Brain microvascular endothelial cell (primary cell): ENCODE measurements at regions not wholly inside any gene's neighbourhood (a gene's known extent, or its start where the extent isn't known, plus 50 kb on each side); places are given as distances from the start of the nearest gene placed in this dataset.
"Not testable (repeated sequence)": the region's sequence is repeated elsewhere in the genome, so short reads cannot be mapped to it uniquely, and the experiment has no call there.

Experiments
- DNase-seq: peaks from one replicate; pipeline ENCODE4 v3.0.0-alpha.2; 2020
- H3K27ac ChIP-seq: fragments of 250-450 bp; sonication (Bioruptor Pico); 2 replicates; pipeline ENCODE4 v1.5.1; 2020; ENCODE audit warnings: mild to moderate bottlenecking, moderate library complexity
- H3K27me3 ChIP-seq: fragments of 250-450 bp; sonication (Bioruptor Pico); replicated peaks from 2 replicates; pipeline ENCODE4 v1.5.1; 2020; ENCODE audit warnings: mild to moderate bottlenecking
- H3K36me3 ChIP-seq: fragments of 250-450 bp; sonication (Bioruptor Pico); replicated peaks from 2 replicates; pipeline ENCODE4 v1.5.1; 2020; ENCODE audit warnings: mild to moderate bottlenecking
- H3K4me3 ChIP-seq: 2 replicates; pipeline ENCODE4 v1.5.1; 2011; ENCODE audit warnings: low read depth, mild to moderate bottlenecking, control low read depth, low read length, moderate library complexity
- in situ Hi-C: cut with HindIII; loops from 2 replicates; pipeline ENCODE4 v1.10.0; 2017; ENCODE audit warnings: low sequenced_read_pairs, low pct_ligation_motif_present
- TF ChIP-seq, protein P1 (sequence below): IDR thresholded peaks from 2 replicates; pipeline ENCODE4 v1.5.1; 2011; ENCODE audit warnings: low read depth, mild to moderate bottlenecking, moderate library complexity, low read length, control low read depth, inconsistent platforms; ENCODE audit errors: missing control alignments

DNA sequence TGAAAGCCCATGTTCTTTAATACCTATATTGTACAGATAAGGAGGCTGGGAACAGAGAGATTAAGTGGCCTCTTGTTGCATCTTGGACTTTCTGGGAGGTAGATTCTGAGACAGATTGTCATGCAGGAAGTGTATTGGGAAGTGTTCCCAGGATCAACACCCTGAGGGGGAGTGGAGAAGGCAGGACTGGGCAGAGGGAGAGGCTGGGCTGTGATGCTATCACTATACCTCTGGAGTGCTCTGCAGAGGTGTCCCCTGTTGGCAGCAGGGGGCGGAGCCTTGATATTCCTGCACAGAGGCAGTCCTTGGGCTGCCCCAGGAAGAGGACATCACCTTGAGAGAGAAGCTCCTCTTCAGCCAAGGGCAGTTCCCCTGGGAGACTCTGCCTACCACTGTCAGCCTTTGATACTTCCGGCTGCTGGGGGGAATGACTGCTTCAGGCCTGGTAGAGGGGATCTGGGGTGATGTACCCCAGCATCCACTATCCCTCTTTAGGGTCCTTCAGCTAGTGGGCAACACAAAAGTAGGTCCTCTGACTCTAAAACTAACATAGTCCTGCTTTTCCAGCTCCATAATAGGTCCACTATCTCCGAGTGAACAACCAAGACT is 97.4 kb upstream of the RNU6-1 start:
- no peak overlapping the region for H3K27ac ChIP-seq
- no peak overlapping the region for H3K4me3 ChIP-seq
- H3K27me3 ChIP-seq = no peaks in the 10 kb centered on the region
- H3K36me3 ChIP-seq = no peaks in the 10 kb centered on the region
- in situ Hi-C loops = no loop called here
- DNase-seq = no peak
- TF ChIP-seq, protein P1, sequence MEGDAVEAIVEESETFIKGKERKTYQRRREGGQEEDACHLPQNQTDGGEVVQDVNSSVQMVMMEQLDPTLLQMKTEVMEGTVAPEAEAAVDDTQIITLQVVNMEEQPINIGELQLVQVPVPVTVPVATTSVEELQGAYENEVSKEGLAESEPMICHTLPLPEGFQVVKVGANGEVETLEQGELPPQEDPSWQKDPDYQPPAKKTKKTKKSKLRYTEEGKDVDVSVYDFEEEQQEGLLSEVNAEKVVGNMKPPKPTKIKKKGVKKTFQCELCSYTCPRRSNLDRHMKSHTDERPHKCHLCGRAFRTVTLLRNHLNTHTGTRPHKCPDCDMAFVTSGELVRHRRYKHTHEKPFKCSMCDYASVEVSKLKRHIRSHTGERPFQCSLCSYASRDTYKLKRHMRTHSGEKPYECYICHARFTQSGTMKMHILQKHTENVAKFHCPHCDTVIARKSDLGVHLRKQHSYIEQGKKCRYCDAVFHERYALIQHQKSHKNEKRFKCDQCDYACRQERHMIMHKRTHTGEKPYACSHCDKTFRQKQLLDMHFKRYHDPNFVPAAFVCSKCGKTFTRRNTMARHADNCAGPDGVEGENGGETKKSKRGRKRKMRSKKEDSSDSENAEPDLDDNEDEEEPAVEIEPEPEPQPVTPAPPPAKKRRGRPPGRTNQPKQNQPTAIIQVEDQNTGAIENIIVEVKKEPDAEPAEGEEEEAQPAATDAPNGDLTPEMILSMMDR = no peak

- H3K27me3 ChIP-seq, in situ Hi-C loops, H3K36me3 ChIP-seq, DNase-seq, H3K27ac ChIP-seq, H3K4me3 ChIP-seq: not testable (repeated sequence)
These were observed 99.3 kb upstream of the RNU6-1 start for GRCh38 chr15:67939179-67939578.

- H3K4me3 ChIP-seq, H3K27ac ChIP-seq, H3K36me3 ChIP-seq, in situ Hi-C loops, DNase-seq, H3K27me3 ChIP-seq: not testable (repeated sequence)
These were observed 99.9 kb upstream of the RNU6-1 start for GRCh38 chr15:67939588-67940323.

GRCh38 chr15:67940324-67940719 is 100.5 kb upstream of the RNU6-1 start:
- Histone ChIP-seq H3K27ac (no peak overlapping the region), H3K27me3 (no peaks in the 10 kb centered on the region), H3K4me3 (no peak overlapping the region), H3K36me3 (no peaks in the 10 kb centered on the region)
- no peak for DNase-seq
- TF ChIP-seq, protein P1 = no peak
- in situ Hi-C loops = no loop called here

- no peaks in the 10 kb centered on the region for H3K27me3 ChIP-seq
- no peak overlapping the region for H3K4me3 ChIP-seq
- no peak for DNase-seq
- no peaks in the 10 kb centered on the region for H3K36me3 ChIP-seq
- in situ Hi-C loops = no loop called here
- H3K27ac ChIP-seq = no peak overlapping the region
- TF ChIP-seq, protein P1 = no peak
These were observed 101.9 kb upstream of the RNU6-1 start for GRCh38 chr15:67941648-67942310.

GRCh38 chr15:67943475-67943874 is 103.6 kb upstream of the RNU6-1 start:
- H3K27ac ChIP-seq = no peak overlapping the region
- H3K27me3 ChIP-seq = no peaks in the 10 kb centered on the region
- H3K4me3 ChIP-seq = no peak overlapping the region
- in situ Hi-C loops = no loop called here
- no peak for DNase-seq
- no peaks in the 10 kb centered on the region for H3K36me3 ChIP-seq
- TF ChIP-seq, protein P1 = no peak
